Suprapubic skin (tissue), 4 donors: ENCODE measurements at regions not wholly inside any gene's neighbourhood (a gene's known extent, or its start where the extent isn't known, plus 50 kb on each side); places are given as distances from the start of the nearest gene placed in this dataset.

Experiments
- CTCF ChIP-seq, 2 donors: fragments of 200-600 bp in 1 of 2; fragments of 450-650 bp in 1 of 2; sonication (generic) in 1 of 2; IDR thresholded peaks; one replicate each; pipeline ENCODE4 v1.5.1; 2016 to 2019; ENCODE audit warnings: antibody characterized with exemption in 2 of 2, mild to moderate bottlenecking in 1 of 2, moderate library complexity in 1 of 2
- EP300 ChIP-seq: sonication (generic); formaldehyde crosslinking; IDR thresholded peaks from one replicate; pipeline ENCODE4 v1.6.1; 2017; ENCODE audit warnings: antibody characterized with exemption
- POLR2A ChIP-seq, 2 donors: fragments of 450-650 bp; IDR thresholded peaks; one replicate each; pipeline ENCODE4 v1.6.1; 2017; ENCODE audit warnings: antibody characterized with exemption in 2 of 2, mild to moderate bottlenecking in 2 of 2, moderate library complexity in 2 of 2
- POLR2AphosphoS5 ChIP-seq, 3 donors: sonication (generic); formaldehyde crosslinking; IDR thresholded peaks; one replicate each; pipeline ENCODE4 v1.6.1; 2017; ENCODE audit warnings: antibody characterized with exemption in 3 of 3

GRCh38 chr2:120583851-120584570 is 151.7 kb upstream of the GLI2 start:
- TF ChIP-seq POLR2A (IDR thresholded peaks at IDR 0.05) (no peak), CTCF (IDR thresholded peaks at IDR 0.05) (no peak), POLR2AphosphoS5 (IDR thresholded peaks at IDR 0.05) (no peak), EP300 (no peak)
